GM12872 (cell line): ENCODE measurements at regions not wholly inside any gene's neighbourhood (a gene's known extent, or its start where the extent isn't known, plus 50 kb on each side); places are given as distances from the start of the nearest gene placed in this dataset.

ENCODE experiments used
- TF ChIP-seq, protein P1 (sequence below): IDR thresholded peaks from 3 replicates; pipeline ENCODE4 v1.5.1; 2011; ENCODE audit warnings: low read depth, mild to moderate bottlenecking, low read length, moderate library complexity; ENCODE audit not compliant: insufficient read depth

DNA sequence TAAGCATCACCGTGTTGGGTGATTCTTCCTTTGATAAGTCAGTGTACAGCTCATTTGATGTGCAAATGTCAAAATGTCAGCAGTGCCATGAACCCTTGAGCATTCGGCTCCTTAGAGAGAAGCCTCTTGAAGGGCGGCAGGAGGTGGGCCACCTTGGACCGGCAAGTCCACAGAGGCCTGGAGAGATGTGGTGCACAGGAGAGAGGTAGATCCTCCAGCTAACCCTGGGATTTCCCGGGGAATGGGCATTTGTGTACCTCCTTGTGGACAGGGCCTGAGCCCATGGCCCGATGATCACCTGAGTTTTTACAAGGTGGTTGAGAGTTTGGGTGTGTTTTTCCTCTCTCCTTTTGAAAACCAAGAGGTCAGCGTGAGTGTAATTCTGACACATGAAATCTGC, 133.2 kb upstream of the RCN1 start:
- TF ChIP-seq, protein P1, sequence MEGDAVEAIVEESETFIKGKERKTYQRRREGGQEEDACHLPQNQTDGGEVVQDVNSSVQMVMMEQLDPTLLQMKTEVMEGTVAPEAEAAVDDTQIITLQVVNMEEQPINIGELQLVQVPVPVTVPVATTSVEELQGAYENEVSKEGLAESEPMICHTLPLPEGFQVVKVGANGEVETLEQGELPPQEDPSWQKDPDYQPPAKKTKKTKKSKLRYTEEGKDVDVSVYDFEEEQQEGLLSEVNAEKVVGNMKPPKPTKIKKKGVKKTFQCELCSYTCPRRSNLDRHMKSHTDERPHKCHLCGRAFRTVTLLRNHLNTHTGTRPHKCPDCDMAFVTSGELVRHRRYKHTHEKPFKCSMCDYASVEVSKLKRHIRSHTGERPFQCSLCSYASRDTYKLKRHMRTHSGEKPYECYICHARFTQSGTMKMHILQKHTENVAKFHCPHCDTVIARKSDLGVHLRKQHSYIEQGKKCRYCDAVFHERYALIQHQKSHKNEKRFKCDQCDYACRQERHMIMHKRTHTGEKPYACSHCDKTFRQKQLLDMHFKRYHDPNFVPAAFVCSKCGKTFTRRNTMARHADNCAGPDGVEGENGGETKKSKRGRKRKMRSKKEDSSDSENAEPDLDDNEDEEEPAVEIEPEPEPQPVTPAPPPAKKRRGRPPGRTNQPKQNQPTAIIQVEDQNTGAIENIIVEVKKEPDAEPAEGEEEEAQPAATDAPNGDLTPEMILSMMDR, result no peak

DNA sequence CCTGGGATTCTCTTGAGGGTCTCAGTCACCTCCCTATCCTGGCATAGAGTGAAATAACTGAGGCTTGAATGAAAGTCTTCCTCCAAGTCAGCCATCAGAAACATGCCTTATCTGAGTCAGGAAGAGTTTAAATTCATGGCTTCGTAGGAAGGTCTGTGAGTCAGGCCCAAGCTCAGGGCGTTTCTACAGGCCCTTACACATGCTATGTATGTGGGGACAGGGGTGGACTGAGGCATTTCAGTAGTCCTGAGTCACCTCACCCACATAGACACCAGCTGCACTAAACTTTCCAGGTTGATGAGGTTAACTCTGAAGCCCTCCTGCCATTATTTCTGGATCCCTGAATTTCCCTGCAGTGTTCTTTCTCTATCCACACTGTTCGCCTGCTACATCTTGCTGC, 134.6 kb upstream of the RCN1 start:
- TF ChIP-seq, protein P1, result no peak

DNA sequence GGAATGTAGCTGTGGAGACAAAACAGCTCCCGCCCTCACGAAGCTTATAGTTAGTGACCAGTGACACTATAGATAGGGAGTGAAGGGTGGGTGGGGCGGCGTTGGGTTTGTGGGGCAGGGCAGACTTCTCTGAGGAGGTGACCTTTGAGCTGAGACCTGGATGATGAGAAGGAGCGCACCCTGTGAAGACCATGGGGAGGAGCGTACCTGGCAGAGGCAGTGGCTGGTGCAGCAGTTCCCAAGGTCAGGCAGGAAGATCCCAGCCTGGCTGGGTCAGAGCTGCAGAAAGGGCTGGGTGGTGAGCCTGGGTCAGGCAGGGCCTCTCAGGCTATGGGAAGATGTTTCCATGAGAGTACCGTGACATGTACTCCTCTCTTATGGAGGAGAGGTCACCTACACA, 135.0 kb upstream of the RCN1 start:
- TF ChIP-seq, protein P1, result no peak

DNA sequence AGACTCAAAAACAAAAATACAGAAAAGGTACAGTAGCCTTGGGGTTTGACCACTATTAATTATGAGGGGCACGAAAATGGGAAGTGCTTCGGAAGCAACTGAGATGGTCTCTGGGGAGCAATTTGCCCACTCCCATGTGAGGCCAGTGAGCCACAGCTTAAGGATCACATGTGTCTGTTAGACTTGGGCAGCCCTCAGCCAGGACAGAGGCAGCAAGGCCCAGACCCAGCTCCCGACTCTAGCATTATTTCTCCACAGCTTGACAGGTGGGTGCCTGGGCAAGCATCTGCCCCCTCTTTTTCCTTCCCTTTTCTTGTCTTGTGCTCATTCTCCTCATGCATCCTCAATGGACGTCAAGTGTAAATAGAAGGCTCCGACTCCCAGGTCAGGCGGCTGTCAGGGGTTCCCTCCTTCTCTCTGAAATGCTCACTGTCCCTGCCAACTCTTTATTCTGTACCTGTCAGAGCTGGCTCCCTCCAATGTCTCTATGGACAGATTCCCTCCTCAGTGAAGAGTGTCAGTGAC, 137.0 kb upstream of the RCN1 start:
- TF ChIP-seq, protein P1, result no peak

DNA sequence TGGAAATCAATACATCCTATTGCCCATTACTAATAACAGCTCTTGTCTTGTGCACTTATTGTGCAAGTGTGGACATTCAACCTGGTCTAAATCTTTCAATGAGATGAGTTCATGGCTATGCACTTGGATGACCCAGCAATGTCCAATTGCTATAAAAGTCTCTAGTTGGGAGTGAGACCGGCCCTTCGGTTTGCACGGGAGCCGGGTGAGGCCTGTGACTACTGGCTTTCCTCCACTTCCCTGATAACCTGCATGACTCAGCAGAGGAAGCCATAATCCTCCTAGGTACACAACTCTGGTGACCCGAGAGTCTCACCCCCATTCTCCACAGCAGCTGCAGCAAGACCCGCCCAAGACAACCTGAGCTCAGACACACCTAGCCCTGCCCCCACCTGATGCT, 135.9 kb upstream of the PAX6 start:
- TF ChIP-seq, protein P1, result no peak

DNA sequence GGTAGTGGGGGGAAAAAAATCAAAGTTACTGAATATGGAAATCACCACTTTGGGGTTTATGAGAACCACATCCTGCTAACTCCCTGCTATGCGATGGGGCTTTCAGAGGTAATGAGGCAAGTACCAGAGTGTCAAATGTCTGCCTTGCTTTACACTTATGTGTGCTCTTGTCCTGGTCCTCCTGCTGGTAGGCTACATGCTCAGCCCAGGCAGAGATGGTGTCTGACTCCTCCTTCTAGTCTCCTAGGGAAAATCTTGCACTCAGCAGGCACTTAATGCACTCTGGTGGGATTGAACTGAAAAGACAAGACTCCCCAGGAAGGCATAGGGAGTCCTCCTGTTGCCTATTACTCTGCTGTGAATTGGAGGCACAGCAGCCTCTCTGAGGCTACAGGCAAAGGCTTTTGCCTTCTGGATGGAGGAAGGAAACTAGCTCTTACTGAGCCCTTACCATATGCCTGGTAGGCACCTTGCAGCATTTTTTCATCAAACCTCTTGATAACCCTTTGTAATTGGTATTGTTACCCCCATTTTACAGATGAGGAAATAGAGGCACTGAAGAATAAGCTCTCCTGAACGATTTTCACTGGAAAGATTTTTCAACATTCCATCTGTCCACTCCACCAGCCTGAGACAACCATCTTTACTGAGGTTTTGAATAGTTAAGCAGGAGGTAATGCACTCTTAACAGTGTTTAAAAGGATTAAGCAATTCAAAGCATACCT, 132.1 kb upstream of the PAX6 start:
- TF ChIP-seq, protein P1, result no peak

DNA sequence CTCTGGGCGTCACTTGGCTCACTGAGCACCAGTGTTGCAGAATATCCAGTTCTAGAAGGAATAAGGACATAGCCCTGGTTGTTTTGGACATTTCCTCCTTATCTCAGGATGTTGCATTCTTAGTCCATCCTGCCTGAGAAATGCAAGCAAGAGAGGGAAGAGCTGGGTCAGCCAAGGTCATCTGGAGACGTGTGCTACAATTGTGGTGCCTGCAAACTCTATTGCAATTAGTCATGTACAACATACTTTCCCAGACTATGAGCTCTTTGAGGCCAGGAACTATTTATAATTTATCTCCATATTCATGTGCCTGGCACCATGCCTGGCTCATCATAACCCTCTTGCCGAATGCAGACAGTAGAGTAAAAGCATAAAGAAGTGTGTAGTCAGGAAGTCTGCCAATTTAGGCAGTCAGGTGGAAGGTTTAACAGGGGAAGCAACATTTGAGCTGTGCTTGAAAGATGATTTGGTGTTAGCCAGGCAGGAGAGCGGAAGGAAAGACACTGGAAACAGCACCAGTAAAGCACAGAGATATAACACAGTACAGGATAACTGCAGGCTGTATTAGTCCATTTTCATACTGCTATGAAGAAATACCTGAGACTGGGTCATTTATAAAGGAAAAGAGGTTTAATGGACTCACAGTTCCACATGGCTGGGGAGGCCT, 129.4 kb upstream of the PAX6 start:
- TF ChIP-seq, protein P1, result no peak
